Neural cell (in vitro differentiated cells): ENCODE measurements at regions not wholly inside any gene's neighbourhood (a gene's known extent, or its start where the extent isn't known, plus 50 kb on each side); places are given as distances from the start of the nearest gene placed in this dataset.

ENCODE experiments used
- CTCF ChIP-seq: fragments of 450-650 bp; IDR thresholded peaks from 2 replicates; pipeline ENCODE4 v1.5.1; 2014; ENCODE audit warnings: antibody characterized with exemption, mild to moderate bottlenecking, moderate library complexity; ENCODE audit not compliant: poor library complexity, severe bottlenecking
- EP300 ChIP-seq: fragments of 450-650 bp; conservative IDR thresholded peaks from 2 replicates; pipeline ENCODE4 v1.6.1; 2014; ENCODE audit warnings: antibody characterized with exemption, mild to moderate bottlenecking, moderate library complexity; ENCODE audit not compliant: poor library complexity, severe bottlenecking
- EZH2 ChIP-seq: fragments of 200-600, 300-800 bp; shearing (Covaris generic), sonication (generic); IDR thresholded peaks from 2 replicates; pipeline ENCODE4 v1.6.1; 2014; ENCODE audit warnings: antibody characterized with exemption, low read length, borderline replicate concordance, mild to moderate bottlenecking; ENCODE audit not compliant: insufficient read depth, poor library complexity, severe bottlenecking
- MXI1 ChIP-seq: fragments of 450-650 bp; conservative IDR thresholded peaks from 2 replicates; pipeline ENCODE4 v1.6.1; 2014; ENCODE audit warnings: antibody characterized with exemption, mild to moderate bottlenecking; ENCODE audit not compliant: poor library complexity, severe bottlenecking
- POLR2AphosphoS5 ChIP-seq: IDR thresholded peaks from 2 replicates; pipeline ENCODE4 v1.6.1; 2012
- RAD21 ChIP-seq: fragments of 450-650 bp; conservative IDR thresholded peaks from 2 replicates; pipeline ENCODE4 v1.6.1; 2014; ENCODE audit warnings: antibody characterized with exemption, mild to moderate bottlenecking, moderate library complexity
- REST ChIP-seq: IDR thresholded peaks from 2 replicates; pipeline ENCODE4 v1.6.1; 2012; ENCODE audit warnings: borderline replicate concordance
- TAF1 ChIP-seq: IDR thresholded peaks from 2 replicates; pipeline ENCODE4 v1.6.1; 2012; ENCODE audit warnings: low read depth

- TF ChIP-seq CTCF = no peak
- TF ChIP-seq EZH2 = no peak
- no peak for TF ChIP-seq REST
- TF ChIP-seq POLR2AphosphoS5 = no peak
- TF ChIP-seq RAD21 = no peak
- TF ChIP-seq MXI1 = no peak
- no peak for TF ChIP-seq EP300
- no peak for TF ChIP-seq TAF1
These were observed 219.3 kb upstream of the LDB2 start for GRCh38 chr4:17117746-17118145.
